Endothelial cell of umbilical vein (primary cell): ENCODE measurements at regions not wholly inside any gene's neighbourhood (a gene's known extent, or its start where the extent isn't known, plus 50 kb on each side); places are given as distances from the start of the nearest gene placed in this dataset.

Source experiments
- BruUV-seq: library from RNA; stranded (reverse); fragments of 400-500 nt; replicated peaks from 2 replicates; lab custom pipeline; 2021; lab: Mats Ljungman, UMichigan
- CTCF ChIA-PET: fragments of 300-600, 350-600 bp; sonication (Branson Sonifier 250); formaldehyde crosslinking; loops from one replicate; lab custom pipeline; 2021; ENCODE audit warnings: antibody characterized with exemption, inconsistent platforms; lab: Charles Lee
- POLR2A ChIA-PET: fragments of 300-600, 350-600 bp; sonication (Branson Sonifier 250); formaldehyde crosslinking; loops from one replicate; lab custom pipeline; 2021; ENCODE audit warnings: antibody characterized with exemption, inconsistent platforms; lab: Charles Lee
- DNase-seq: peaks from one replicate; pipeline ENCODE4 v3.0.0-alpha.2; 2011; ENCODE audit warnings: low read depth, low spot score
- FAIRE-seq: peaks from 2 replicates; lab custom pipeline; 2011; peaks lifted over from hg19 to GRCh38; lab: Jason Lieb, UNC
- H2AFZ ChIP-seq: 2 replicates; pipeline ENCODE4 v1.6.0; 2012; ENCODE audit warnings: low read depth, low read length, control low read depth, inconsistent platforms
- H3K27ac ChIP-seq: 2 replicates; pipeline ENCODE4 v1.5.1; 2011; ENCODE audit warnings: low read depth, mild to moderate bottlenecking, control low read depth, low read length, moderate library complexity; ENCODE audit not compliant: insufficient read depth
- H3K27me3 ChIP-seq, 2 experiments: 2 replicates each; pipeline versions ENCODE4 v1.6.0 to v1.6.1; 2011; ENCODE audit warnings: low read length in 2 of 2, mixed read lengths in 1 of 2; ENCODE audit not compliant: control insufficient read depth in 2 of 2, insufficient read depth in 2 of 2
- H3K36me3 ChIP-seq, 2 experiments: 2 replicates in 1 of 2; 3 replicates in 1 of 2; pipeline ENCODE4 v1.5.1; 2011; ENCODE audit warnings: low read length in 2 of 2, mild to moderate bottlenecking in 1 of 2, moderate library complexity in 1 of 2; ENCODE audit not compliant: control insufficient read depth in 2 of 2, insufficient read depth in 2 of 2; ENCODE audit errors: extremely low read depth in 1 of 2
- H3K4me1 ChIP-seq: 3 replicates; pipeline ENCODE4 v1.5.1; 2011; ENCODE audit warnings: mild to moderate bottlenecking, low read length; ENCODE audit not compliant: control insufficient read depth, insufficient read depth; ENCODE audit errors: extremely low read depth
- H3K4me2 ChIP-seq: 2 replicates; pipeline ENCODE4 v1.6.1; 2011; ENCODE audit warnings: low read length, control low read depth, mixed read lengths; ENCODE audit not compliant: insufficient read depth
- H3K4me3 ChIP-seq, 3 experiments: fragments of 200-600 bp in 1 of 3; sonication (generic), shearing (Covaris generic) in 1 of 3; replicated peaks in 1 of 3; 2 replicates each; pipeline ENCODE4 v1.5.1; 2011 to 2016; ENCODE audit warnings: control low read depth in 3 of 3, low read length in 3 of 3, mild to moderate bottlenecking in 2 of 3, inconsistent platforms in 1 of 3, low read depth in 1 of 3, moderate library complexity in 1 of 3; ENCODE audit not compliant: insufficient read depth in 1 of 3
- H3K79me2 ChIP-seq: 2 replicates; pipeline ENCODE4 v1.6.0; 2012; ENCODE audit warnings: low read length, inconsistent platforms; ENCODE audit not compliant: control insufficient read depth, insufficient read depth
- H3K9ac ChIP-seq: replicated peaks from 2 replicates; pipeline ENCODE3; 2011; ENCODE audit warnings: low read length, control low read depth; ENCODE audit not compliant: insufficient read depth; ENCODE audit errors: extremely low read depth
- H3K9me1 ChIP-seq: replicated peaks from 3 replicates; pipeline ENCODE4 v1.6.0; 2011; ENCODE audit warnings: mild to moderate bottlenecking, low read length; ENCODE audit not compliant: control insufficient read depth, insufficient read depth; ENCODE audit errors: extremely low read depth
- H3K9me3 ChIP-seq: replicated peaks from 2 replicates; pipeline ENCODE4 v1.5.1; 2012; ENCODE audit warnings: low read length, inconsistent platforms; ENCODE audit not compliant: control insufficient read depth, insufficient read depth
- H4K20me1 ChIP-seq: replicated peaks from 2 replicates; pipeline ENCODE3; 2011; ENCODE audit warnings: mild to moderate bottlenecking, low read length; ENCODE audit not compliant: control insufficient read depth, insufficient read depth; ENCODE audit errors: extremely low read depth
- CTCF ChIP-seq, 2 donors: IDR thresholded peaks; 1 replicate in 1 of 2; 2 replicates in 1 of 2; pipeline ENCODE4 v1.5.1; 2011; ENCODE audit warnings: low read length in 2 of 2, mild to moderate bottlenecking in 2 of 2, moderate library complexity in 2 of 2, control low read depth in 1 of 2, inconsistent platforms in 1 of 2, low read depth in 1 of 2; ENCODE audit not compliant: insufficient read depth in 1 of 2; ENCODE audit errors: extremely low read depth in 1 of 2
- EZH2 ChIP-seq: IDR thresholded peaks from 2 replicates; pipeline ENCODE4 v1.6.1; 2012; ENCODE audit warnings: borderline replicate concordance, low read depth, mild to moderate bottlenecking, moderate library complexity, low read length, inconsistent platforms; ENCODE audit not compliant: severe bottlenecking
- FOS ChIP-seq: IDR thresholded peaks from 2 replicates; pipeline ENCODE4 v1.6.1; 2011; ENCODE audit warnings: mild to moderate bottlenecking, low read length, moderate library complexity, borderline replicate concordance; ENCODE audit not compliant: insufficient read depth
- MAX ChIP-seq: IDR thresholded peaks from 2 replicates; pipeline ENCODE4 v1.6.1; 2011; ENCODE audit not compliant: insufficient read depth, insufficient read length
- MYC ChIP-seq: IDR thresholded peaks from one replicate; pipeline ENCODE4 v1.6.1; 2011; ENCODE audit warnings: mild to moderate bottlenecking, low read depth, low read length
- dilution Hi-C: fragments of 300-500 bp; cut with MboI; formaldehyde crosslinking; loops from one replicate; pipeline ENCODE4 v1.15.0; 2019; ENCODE audit warnings: low sequenced_read_pairs; ENCODE audit not compliant: extremely low pct_ligation_motif_present
- intact Hi-C: fragments of 100-400 bp; cut with micrococcal nuclease; formaldehyde crosslinking; loops from one replicate; pipeline ENCODE4 v1.10.0; 2022

GRCh38 chr16:22973522-22973921 is 159.6 kb downstream of the HS3ST2 start:
- TF ChIP-seq MYC (no peak), FOS (no peak)
- DNase-seq, result no peak

GRCh38 chr16:22971346-22971924 is 157.5 kb downstream of the HS3ST2 start:
- no peak overlapping the region for H3K27ac ChIP-seq
- intact Hi-C loops (no loop called here), dilution Hi-C loops (no loop called here)
- no TSS peak for BruUV-seq
- H2AFZ ChIP-seq, result no peak overlapping the region
- no peaks in the 10 kb centered on the region for H3K9me1 ChIP-seq
- no peaks in the 10 kb centered on the region for H3K27me3 ChIP-seq
- no peak overlapping the region for H3K4me3 ChIP-seq
- no peak overlapping the region for H3K4me2 ChIP-seq
- FAIRE-seq (no peak), DNase-seq (no peak)
- H3K9ac ChIP-seq, result no peak overlapping the region
- H3K36me3 ChIP-seq, result no peaks in the 10 kb centered on the region
- ChIA-PET CTCF (no interaction called here), POLR2A (no interaction called here)
- no peaks in the 10 kb centered on the region for H3K9me3 ChIP-seq
- H3K4me1 ChIP-seq, result no peaks in the 10 kb centered on the region
- H4K20me1 ChIP-seq, result no peaks in the 10 kb centered on the region
- H3K79me2 ChIP-seq, result no peaks in the 10 kb centered on the region
- no peak for TF ChIP-seq CTCF (IDR thresholded peaks at IDR 0.05; ENCODE audit: extremely low read depth in 1 of 2, insufficient read depth in 1 of 2, low read depth in 1 of 2, low read length in 2 of 2)
- no peak for TF ChIP-seq MAX
- TF ChIP-seq EZH2, result no peak

More at GRCh38 chr16:22973522-22973921, 159.6 kb downstream of the HS3ST2 start:
- Histone ChIP-seq H3K27me3 (no peaks in the 10 kb centered on the region), H4K20me1 (no peaks in the 10 kb centered on the region), H3K9ac (no peak overlapping the region), H3K36me3 (no peaks in the 10 kb centered on the region), H3K9me3 (no peaks in the 10 kb centered on the region), H3K4me1 (no peaks in the 10 kb centered on the region), H3K9me1 (no peaks in the 10 kb centered on the region), H3K79me2 (no peaks in the 10 kb centered on the region), H3K4me3 (no peak overlapping the region), H3K4me2 (no peak overlapping the region), H2AFZ (no peak overlapping the region), H3K27ac (no peak overlapping the region)
- ChIA-PET POLR2A (no interaction called here), CTCF (no interaction called here)
- dilution Hi-C loops, result no loop called here
- intact Hi-C loops, result no loop called here
- FAIRE-seq, result no peak
- BruUV-seq, result no TSS peak
